Upper lobe of left lung (tissue), 6 donors: ENCODE measurements at regions not wholly inside any gene's neighbourhood (a gene's known extent, or its start where the extent isn't known, plus 50 kb on each side); places are given as distances from the start of the nearest gene placed in this dataset.

ENCODE experiments used
- ATAC-seq, 2 donors: fragments of 200-7000 bp; cut with Tn5 transposase; one replicate each; pipeline ENCODE4 v1.9.1; 2022; ENCODE audit warnings: mild to moderate bottlenecking in 2 of 2, moderate library complexity in 2 of 2; ENCODE audit not compliant: low FRiP score in 2 of 2
- DNase-seq, 2 donors: peaks; one replicate each; pipeline ENCODE4 v3.0.0-alpha.2; 2019 to 2020
- H3K27ac ChIP-seq, 4 donors: fragments of 200-600 bp; sonication (generic); one replicate each; pipeline ENCODE4 v1.5.1; 2016 to 2019
- H3K27me3 ChIP-seq, 4 donors: fragments of 200-600 bp; sonication (generic); one replicate each; pipeline ENCODE4 v1.5.1; 2017 to 2019
- H3K36me3 ChIP-seq, 4 donors: fragments of 200-600 bp; sonication (generic); one replicate each; pipeline ENCODE4 v1.5.1; 2016 to 2019
- H3K4me1 ChIP-seq, 4 donors: fragments of 200-600 bp; sonication (generic); one replicate each; pipeline ENCODE4 v1.5.1; 2018 to 2019
- H3K4me3 ChIP-seq, 4 donors: fragments of 200-600 bp; sonication (generic); one replicate each; pipeline ENCODE4 v1.5.1; 2017 to 2019; ENCODE audit warnings: mild to moderate bottlenecking in 2 of 4, moderate library complexity in 1 of 4
- H3K9me3 ChIP-seq, 4 donors: fragments of 200-600 bp; sonication (generic); one replicate each; pipeline ENCODE4 v1.5.1; 2018 to 2019
- EP300 ChIP-seq, 4 donors: sonication (generic); formaldehyde crosslinking; IDR thresholded peaks; one replicate each; pipeline ENCODE4 v1.5.1; 2017; ENCODE audit warnings: antibody characterized with exemption in 4 of 4, control low read depth in 2 of 4
- POLR2A ChIP-seq, 4 donors: fragments of 450-650 bp; IDR thresholded peaks; one replicate each; pipeline ENCODE4 v1.5.1; 2016 to 2017; ENCODE audit warnings: antibody characterized with exemption in 4 of 4, mild to moderate bottlenecking in 2 of 4
- POLR2AphosphoS5 ChIP-seq, 2 donors: sonication (generic); formaldehyde crosslinking; IDR thresholded peaks; one replicate each; pipeline ENCODE4 v1.5.1; 2017; ENCODE audit warnings: antibody characterized with exemption in 2 of 2
- WGBS, 2 donors: methylation state at CpG; one replicate each; pipeline ENCODE4 v1.1.5; 2017 to 2018; 5-methylcytosine and 5-hydroxymethylcytosine counted together
- TF ChIP-seq, protein P1 (sequence below), 6 experiments: fragments of 450-650 bp in 4 of 6; fragments of 200-600 bp in 2 of 6; sonication (generic) in 2 of 6; IDR thresholded peaks; one replicate each; pipeline ENCODE4 v1.5.1; 2016 to 2019; ENCODE audit warnings: antibody characterized with exemption in 6 of 6
- donor health status: DM: no; HTN: no; CAD: no; lungs with moderate emphysema.
- donor health status: DM: no; HTN: yes; CAD: no; lungs with severe emphysema.

DNA sequence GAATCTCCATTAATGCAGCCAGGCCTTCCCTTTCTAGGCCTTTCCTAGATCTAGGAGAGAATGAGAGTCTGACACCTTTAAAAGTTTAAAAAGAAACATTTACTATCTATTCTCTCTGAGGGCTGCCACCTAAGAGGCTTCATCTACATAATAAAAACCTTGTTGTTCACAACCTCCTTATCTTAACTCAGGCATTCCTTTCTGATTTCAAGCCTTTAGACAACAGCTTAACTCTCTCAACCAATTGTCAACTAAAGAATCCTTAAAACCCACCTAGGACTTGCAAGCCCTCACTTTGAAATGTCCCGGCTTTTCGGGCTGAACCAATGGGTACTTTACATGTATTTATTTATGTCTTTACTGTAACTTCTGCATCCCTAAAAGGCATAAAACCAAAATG is 64.3 kb upstream of the RET start:
- H3K27me3 ChIP-seq, result no peaks in the 10 kb centered on the region
- TF ChIP-seq EP300 (IDR thresholded peaks at IDR 0.05) (no peak), POLR2A (IDR thresholded peaks at IDR 0.05) (no peak), POLR2AphosphoS5 (IDR thresholded peaks at IDR 0.05) (no peak)
- TF ChIP-seq, protein P1, sequence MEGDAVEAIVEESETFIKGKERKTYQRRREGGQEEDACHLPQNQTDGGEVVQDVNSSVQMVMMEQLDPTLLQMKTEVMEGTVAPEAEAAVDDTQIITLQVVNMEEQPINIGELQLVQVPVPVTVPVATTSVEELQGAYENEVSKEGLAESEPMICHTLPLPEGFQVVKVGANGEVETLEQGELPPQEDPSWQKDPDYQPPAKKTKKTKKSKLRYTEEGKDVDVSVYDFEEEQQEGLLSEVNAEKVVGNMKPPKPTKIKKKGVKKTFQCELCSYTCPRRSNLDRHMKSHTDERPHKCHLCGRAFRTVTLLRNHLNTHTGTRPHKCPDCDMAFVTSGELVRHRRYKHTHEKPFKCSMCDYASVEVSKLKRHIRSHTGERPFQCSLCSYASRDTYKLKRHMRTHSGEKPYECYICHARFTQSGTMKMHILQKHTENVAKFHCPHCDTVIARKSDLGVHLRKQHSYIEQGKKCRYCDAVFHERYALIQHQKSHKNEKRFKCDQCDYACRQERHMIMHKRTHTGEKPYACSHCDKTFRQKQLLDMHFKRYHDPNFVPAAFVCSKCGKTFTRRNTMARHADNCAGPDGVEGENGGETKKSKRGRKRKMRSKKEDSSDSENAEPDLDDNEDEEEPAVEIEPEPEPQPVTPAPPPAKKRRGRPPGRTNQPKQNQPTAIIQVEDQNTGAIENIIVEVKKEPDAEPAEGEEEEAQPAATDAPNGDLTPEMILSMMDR (IDR thresholded peaks at IDR 0.05), result no peak
- WGBS, 2 donors, result 70 to 75% methylated on average over 2 of the region's 2 CpGs
- H3K4me1 ChIP-seq, result no peaks in the 10 kb centered on the region
- no peaks in the 10 kb centered on the region for H3K36me3 ChIP-seq
- no peak overlapping the region for H3K27ac ChIP-seq
- no peak for ATAC-seq
- H3K9me3 ChIP-seq, result peaks cover 0 to 6% (median 0%) of the 10 kb centered on the region in 4 donors
- no peak for DNase-seq
- no peak overlapping the region for H3K4me3 ChIP-seq

DNA sequence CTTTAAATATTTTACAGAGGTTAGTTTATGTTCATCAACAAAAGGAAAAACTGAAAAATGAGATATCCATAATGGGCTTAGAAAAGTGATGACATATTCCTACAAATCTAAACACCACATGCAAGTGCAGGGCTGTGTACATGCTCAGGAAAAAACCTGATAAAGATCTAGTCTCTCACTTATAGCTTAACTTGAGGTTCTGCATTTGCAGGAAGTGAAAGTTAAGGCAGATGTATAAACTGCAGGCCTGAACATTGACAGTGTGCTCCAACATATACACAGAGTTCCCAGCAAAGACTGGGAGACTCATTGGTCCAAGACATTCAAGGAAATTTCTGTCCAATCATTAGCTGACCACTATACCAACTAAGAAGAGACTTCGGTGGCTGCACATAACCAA is 63.8 kb upstream of the RET start:
- 80 to 92% methylated on average over 1 of the region's 1 CpG for WGBS, 2 donors
- Histone ChIP-seq H3K4me3 (no peak overlapping the region), H3K27ac (no peak overlapping the region), H3K9me3 (peaks cover 0 to 6% (median 0%) of the 10 kb centered on the region in 4 donors), H3K27me3 (no peaks in the 10 kb centered on the region), H3K4me1 (no peaks in the 10 kb centered on the region), H3K36me3 (no peaks in the 10 kb centered on the region)
- DNase-seq, result no peak
- ATAC-seq, result no peak
- TF ChIP-seq POLR2AphosphoS5 (IDR thresholded peaks at IDR 0.05), result no peak
- TF ChIP-seq POLR2A (IDR thresholded peaks at IDR 0.05), result no peak
- no peak for TF ChIP-seq EP300 (IDR thresholded peaks at IDR 0.05)
- TF ChIP-seq, protein P1 (IDR thresholded peaks at IDR 0.05), result no peak

DNA sequence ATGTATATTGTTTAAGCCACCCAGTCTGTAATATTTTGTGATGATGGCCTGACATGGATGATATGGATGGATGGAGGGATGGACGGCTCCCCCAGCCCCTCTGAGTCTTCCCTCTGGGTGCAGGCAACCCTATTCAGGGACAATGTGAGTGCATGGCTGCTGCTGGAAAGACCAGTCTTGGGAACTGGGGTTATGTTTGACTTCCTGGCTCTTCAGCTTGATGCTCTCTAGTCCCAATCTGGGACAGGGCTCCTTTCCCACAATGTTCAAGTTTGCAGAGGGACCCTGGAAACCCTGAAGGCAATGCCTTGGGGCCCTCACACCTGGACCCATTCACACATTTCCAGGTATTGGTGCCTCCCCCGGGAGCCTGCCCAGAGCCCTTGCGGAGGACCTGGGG is 52.3 kb upstream of the RET start:
- no peak overlapping the region for H3K27ac ChIP-seq
- no peaks in the 10 kb centered on the region for H3K36me3 ChIP-seq
- no peak for ATAC-seq
- TF ChIP-seq EP300 (IDR thresholded peaks at IDR 0.05), result no peak
- no peak for TF ChIP-seq POLR2AphosphoS5 (IDR thresholded peaks at IDR 0.05)
- TF ChIP-seq POLR2A (IDR thresholded peaks at IDR 0.05), result no peak
- H3K4me3 ChIP-seq, result no peak overlapping the region
- H3K9me3 ChIP-seq, result no peaks in the 10 kb centered on the region
- no peaks in the 10 kb centered on the region for H3K4me1 ChIP-seq
- no peak for DNase-seq
- no peaks in the 10 kb centered on the region for H3K27me3 ChIP-seq
- WGBS, 2 donors, result 85 to 86% methylated on average over 3 of the region's 3 CpGs

GRCh38 chr10:43024942-43025700 is 51.7 kb upstream of the RET start:
- no peaks in the 10 kb centered on the region for H3K9me3 ChIP-seq
- H3K4me3 ChIP-seq, result no peak overlapping the region
- no peak for DNase-seq
- no peak for ATAC-seq
- H3K27ac ChIP-seq, result no peak overlapping the region
- H3K27me3 ChIP-seq, result no peaks in the 10 kb centered on the region
- WGBS, 2 donors, result 66 to 67% methylated on average over 3 to 11 of the region's 11 CpGs
- H3K36me3 ChIP-seq, result no peaks in the 10 kb centered on the region
- TF ChIP-seq, protein P1 (IDR thresholded peaks at IDR 0.05), result no peak
- TF ChIP-seq POLR2A (IDR thresholded peaks at IDR 0.05) (no peak), POLR2AphosphoS5 (IDR thresholded peaks at IDR 0.05) (no peak), EP300 (IDR thresholded peaks at IDR 0.05) (no peak)
- no peaks in the 10 kb centered on the region for H3K4me1 ChIP-seq

- no peak overlapping the region for H3K27ac ChIP-seq
- TF ChIP-seq POLR2A (IDR thresholded peaks at IDR 0.05) (no peak), POLR2AphosphoS5 (IDR thresholded peaks at IDR 0.05) (no peak), EP300 (IDR thresholded peaks at IDR 0.05) (no peak)
- TF ChIP-seq, protein P1 (IDR thresholded peaks at IDR 0.05), result no peak
- ATAC-seq (peak in 1 of 2 donors; percentile 28), DNase-seq (peak in 1 of 2 donors; percentile 69)
- no peak overlapping the region for H3K4me3 ChIP-seq
- H3K27me3 ChIP-seq, result no peaks in the 10 kb centered on the region
- WGBS, 2 donors, result 36 to 43% methylated on average over 26 to 41 of the region's 41 CpGs
- H3K36me3 ChIP-seq, result no peaks in the 10 kb centered on the region
- no peaks in the 10 kb centered on the region for H3K9me3 ChIP-seq
- no peaks in the 10 kb centered on the region for H3K4me1 ChIP-seq
These were observed 50.6 kb upstream of the RET start for GRCh38 chr10:43026039-43026973.
